ENCODE measurements at regions not wholly inside any gene's neighbourhood (a gene's known extent, or its start where the extent isn't known, plus 50 kb on each side); places are given as distances from the start of the nearest gene placed in this dataset.

- no peak for DNase-seq (ENCODE audit: low read depth in 4 of 4, low spot score in 3 of 4)
Measured at GRCh38 chr4:79107014-79107413, 167.8 kb upstream of the PAQR3 start.

GRCh38 chr4:79088946-79089691, 149.9 kb upstream of the PAQR3 start:
- DNase-seq (ENCODE audit: low read depth in 4 of 4, low spot score in 3 of 4): no peak

DNA sequence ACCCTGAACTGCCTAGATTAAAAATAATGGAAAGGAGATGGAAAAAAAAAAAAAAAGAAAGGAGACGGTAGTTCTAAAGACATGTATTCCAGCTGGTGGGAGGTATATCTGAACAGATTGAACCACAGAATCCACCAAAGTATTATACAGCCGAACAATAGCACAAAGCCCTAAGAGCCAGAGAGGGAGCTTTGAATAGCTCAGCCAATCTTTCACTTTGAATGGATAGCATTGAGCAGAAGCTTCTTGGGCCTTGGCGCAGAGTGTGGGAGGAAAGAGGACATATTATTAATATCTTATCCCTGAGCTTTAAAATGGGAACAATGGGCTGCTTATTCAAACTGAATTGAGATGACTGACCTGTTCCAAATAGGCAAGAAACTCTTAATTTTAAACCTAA, 147.8 kb upstream of the PAQR3 start:
- no peak for DNase-seq (ENCODE audit: low read depth in 4 of 4, low spot score in 3 of 4)

- DNase-seq (ENCODE audit: low read depth in 4 of 4, low spot score in 3 of 4): no peak
Measured at GRCh38 chr4:79083406-79084010, 144.3 kb upstream of the PAQR3 start.

- DNase-seq (ENCODE audit: low read depth in 4 of 4, low spot score in 3 of 4): no peak
Measured at GRCh38 chr4:79082997-79083396, 143.8 kb upstream of the PAQR3 start.

DNA sequence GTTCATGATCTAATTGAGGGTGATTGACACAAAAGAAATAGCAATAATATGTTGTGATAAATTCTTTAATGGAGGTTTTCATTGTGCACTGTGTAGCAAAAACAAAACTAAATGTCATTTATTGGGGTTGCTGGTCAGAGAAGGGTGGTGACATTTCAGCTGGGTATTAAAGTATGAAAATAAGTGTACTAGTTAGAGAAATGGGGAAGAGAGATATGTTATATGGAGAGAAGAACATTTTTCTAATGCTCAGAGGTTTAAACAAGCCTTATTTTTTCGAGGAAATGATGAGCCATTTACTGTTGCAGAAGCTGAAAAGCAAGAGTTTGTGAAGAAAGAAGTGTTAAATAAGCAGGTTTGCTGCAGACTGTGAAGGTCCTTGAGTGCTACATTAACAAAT, 142.7 kb upstream of the PAQR3 start:
- DNase-seq (ENCODE audit: low read depth in 4 of 4, low spot score in 3 of 4): no peak

DNA sequence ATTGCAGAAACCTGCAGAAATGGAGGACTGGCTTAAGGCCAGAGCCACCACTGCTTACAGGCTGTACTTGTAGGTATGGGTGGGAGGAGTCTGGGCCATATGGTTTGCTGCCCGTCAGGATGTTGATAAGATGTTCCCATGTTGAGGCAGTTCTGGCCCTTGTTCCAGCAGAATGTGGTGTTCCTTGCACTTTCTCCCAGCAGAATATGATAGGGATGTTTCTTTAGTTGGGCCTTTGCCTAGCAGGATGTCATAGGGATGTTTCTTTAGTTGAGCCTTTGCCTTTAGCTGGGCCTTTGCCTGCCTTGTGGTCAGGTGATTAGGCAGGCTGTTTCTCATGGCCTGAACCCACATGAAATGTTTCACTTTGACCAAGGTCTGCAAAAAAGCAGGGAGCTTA, 139.1 kb upstream of the PAQR3 start:
- DNase-seq (ENCODE audit: low read depth in 4 of 4, low spot score in 3 of 4): no peak

GRCh38 chr4:79074040-79074439, 134.8 kb upstream of the PAQR3 start:
- DNase-seq (ENCODE audit: low read depth in 4 of 4, low spot score in 3 of 4): no peak

- DNase-seq (ENCODE audit: low read depth in 4 of 4, low spot score in 3 of 4): no peak
Measured at GRCh38 chr4:79073471-79073870, 134.2 kb upstream of the PAQR3 start.

- no peak for DNase-seq (ENCODE audit: low read depth in 4 of 4, low spot score in 3 of 4)
Measured at GRCh38 chr4:79065262-79065661, 126.0 kb upstream of the PAQR3 start.

DNA sequence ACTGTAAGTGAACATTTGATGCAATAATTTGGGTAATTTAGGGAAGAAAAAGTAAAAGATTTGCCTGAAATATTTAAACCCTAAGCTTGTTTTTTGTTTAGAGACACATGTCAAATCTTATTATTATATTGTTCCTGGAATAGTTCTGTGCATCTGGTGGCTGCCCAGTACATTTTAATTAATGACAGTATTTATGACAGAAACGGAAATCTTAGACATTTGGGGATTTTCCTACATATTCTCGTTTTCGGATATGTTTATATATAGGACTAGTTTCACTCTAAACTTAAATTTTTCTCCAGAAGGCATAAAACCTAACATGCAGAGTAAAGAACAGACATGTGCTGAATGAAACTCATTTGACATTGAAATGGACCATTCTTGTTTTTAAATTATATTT, 125.6 kb upstream of the PAQR3 start:
- DNase-seq (ENCODE audit: low read depth in 4 of 4, low spot score in 3 of 4): no peak

- no peak for DNase-seq (ENCODE audit: low read depth in 4 of 4, low spot score in 3 of 4)
Measured at GRCh38 chr4:79059631-79060399, 120.6 kb upstream of the PAQR3 start.

- no peak for DNase-seq (ENCODE audit: low read depth in 4 of 4, low spot score in 3 of 4)
Measured at GRCh38 chr4:79057772-79058171, 118.5 kb upstream of the PAQR3 start.

- DNase-seq (ENCODE audit: low read depth in 4 of 4, low spot score in 3 of 4): no peak
Measured at GRCh38 chr4:79053754-79054153, 114.5 kb upstream of the PAQR3 start.

DNA sequence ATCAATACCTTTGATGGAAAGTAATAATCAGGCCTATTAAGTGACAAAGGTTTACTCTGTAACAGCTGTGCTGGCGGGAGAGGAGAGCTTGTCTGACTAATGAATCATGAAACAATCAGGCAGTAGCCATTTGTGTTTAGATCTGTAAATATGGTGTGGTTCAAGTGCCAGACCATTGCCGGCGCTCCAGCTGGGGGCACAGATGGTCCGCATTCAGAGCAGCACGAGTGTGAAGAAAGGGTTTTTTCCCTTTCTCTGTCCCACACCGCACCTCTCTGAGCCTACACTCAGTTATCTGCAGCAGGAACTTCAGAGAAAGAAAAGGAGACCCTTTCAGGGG, 111.3 kb upstream of the PAQR3 start:
- DNase-seq (ENCODE audit: low read depth in 4 of 4, low spot score in 3 of 4): no peak

DNA sequence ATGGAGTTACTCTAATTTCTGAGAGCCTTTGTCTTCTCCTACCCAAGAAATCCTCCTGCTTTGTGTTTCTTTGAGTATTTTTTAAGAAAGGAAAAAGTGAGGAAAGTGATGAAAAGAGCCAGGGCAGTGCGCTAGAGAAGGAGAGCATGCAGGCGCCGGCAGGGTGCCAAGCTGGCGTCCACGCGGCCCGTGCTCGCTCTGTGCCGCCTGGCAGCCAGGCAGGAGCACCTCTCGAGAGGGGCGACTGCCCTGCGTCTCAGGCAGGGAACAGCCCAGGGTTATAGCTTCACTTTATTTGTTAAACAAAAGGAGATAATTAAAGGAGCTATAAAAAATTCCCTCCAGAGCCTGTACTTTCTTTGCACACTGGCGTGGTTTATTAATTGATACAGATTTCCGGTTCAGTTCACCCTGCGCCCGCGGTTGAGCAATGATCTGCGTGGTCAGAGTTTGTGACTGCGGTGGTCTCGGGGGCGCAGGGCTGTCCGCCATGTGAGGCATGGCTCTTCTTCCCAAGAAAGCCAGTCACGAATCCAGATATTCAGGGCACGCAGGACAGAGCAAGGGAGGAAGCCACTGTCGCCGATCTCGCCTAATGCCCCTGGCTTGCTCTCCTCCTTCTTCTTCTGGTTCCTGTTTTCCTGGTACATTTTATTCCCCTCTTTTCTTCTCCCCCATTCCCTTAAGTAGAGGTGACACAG, 110.8 kb upstream of the PAQR3 start:
- DNase-seq (ENCODE audit: low read depth in 4 of 4, low spot score in 3 of 4): no peak

- no peak for DNase-seq (ENCODE audit: low read depth in 4 of 4, low spot score in 3 of 4)
Measured at GRCh38 chr4:79048878-79049277, 109.6 kb upstream of the PAQR3 start.

- no peak for DNase-seq (ENCODE audit: low read depth in 4 of 4, low spot score in 3 of 4)
Measured at GRCh38 chr4:79047316-79047715, 108.1 kb upstream of the PAQR3 start.

- no peak for DNase-seq (ENCODE audit: low read depth in 4 of 4, low spot score in 3 of 4)
Measured at GRCh38 chr4:79046016-79046592, 106.9 kb upstream of the PAQR3 start.

- no peak for DNase-seq (ENCODE audit: low read depth in 4 of 4, low spot score in 3 of 4)
Measured at GRCh38 chr4:79044141-79044659, 105.0 kb upstream of the PAQR3 start.

GRCh38 chr4:79043138-79043537, 103.9 kb upstream of the PAQR3 start:
- no peak for DNase-seq (ENCODE audit: low read depth in 4 of 4, low spot score in 3 of 4)

Measured in left renal pelvis (tissue), 4 donors.